ENCODE measurements at regions not wholly inside any gene's neighbourhood (a gene's known extent, or its start where the extent isn't known, plus 50 kb on each side); places are given as distances from the start of the nearest gene placed in this dataset.
"Not testable (repeated sequence)": the region's sequence is repeated elsewhere in the genome, so short reads cannot be mapped to it uniquely, and the experiment has no call there.

DNA sequence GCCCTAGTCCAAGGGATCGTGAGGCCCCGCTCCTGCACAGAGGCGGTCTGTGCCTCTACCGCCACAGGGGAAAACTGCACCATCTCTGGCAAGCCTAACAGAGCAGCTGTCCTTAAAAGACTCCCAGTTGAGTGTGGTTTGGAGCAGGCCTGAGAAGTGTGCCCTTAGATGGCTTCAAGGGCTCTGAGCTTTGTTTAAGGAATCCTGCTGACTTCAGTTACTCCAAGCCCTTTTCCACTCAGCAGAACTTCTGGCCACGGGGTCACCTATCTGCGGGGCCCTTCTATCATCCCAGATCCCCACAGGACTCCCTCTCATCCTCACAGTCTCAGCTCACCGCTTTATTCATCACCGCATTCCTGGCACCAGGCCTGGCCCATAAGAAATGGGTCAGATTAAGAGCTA, 131.5 kb downstream of the CCDC74A start:
- 75 to 85% (median 83%) methylated on average over 8 of the region's 8 CpGs for WGBS, 4 donors
- H3K9me3 ChIP-seq: no peaks in the 10 kb centered on the region
- ATAC-seq: no peak
- TF ChIP-seq POLR2A (IDR thresholded peaks at IDR 0.05): no peak
- TF ChIP-seq, protein P1, sequence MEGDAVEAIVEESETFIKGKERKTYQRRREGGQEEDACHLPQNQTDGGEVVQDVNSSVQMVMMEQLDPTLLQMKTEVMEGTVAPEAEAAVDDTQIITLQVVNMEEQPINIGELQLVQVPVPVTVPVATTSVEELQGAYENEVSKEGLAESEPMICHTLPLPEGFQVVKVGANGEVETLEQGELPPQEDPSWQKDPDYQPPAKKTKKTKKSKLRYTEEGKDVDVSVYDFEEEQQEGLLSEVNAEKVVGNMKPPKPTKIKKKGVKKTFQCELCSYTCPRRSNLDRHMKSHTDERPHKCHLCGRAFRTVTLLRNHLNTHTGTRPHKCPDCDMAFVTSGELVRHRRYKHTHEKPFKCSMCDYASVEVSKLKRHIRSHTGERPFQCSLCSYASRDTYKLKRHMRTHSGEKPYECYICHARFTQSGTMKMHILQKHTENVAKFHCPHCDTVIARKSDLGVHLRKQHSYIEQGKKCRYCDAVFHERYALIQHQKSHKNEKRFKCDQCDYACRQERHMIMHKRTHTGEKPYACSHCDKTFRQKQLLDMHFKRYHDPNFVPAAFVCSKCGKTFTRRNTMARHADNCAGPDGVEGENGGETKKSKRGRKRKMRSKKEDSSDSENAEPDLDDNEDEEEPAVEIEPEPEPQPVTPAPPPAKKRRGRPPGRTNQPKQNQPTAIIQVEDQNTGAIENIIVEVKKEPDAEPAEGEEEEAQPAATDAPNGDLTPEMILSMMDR (IDR thresholded peaks at IDR 0.05): no peak
- DNase-seq: peak in 1 of 5 donors; percentile 32
- no peaks in the 10 kb centered on the region for H3K36me3 ChIP-seq
- peaks cover 0 to 7% (median 0%) of the 10 kb centered on the region in 9 donors for H3K27me3 ChIP-seq
- intact Hi-C loops (cut with DNase I): no loop called here
- H3K4me3 ChIP-seq: no peak overlapping the region
- H3K4me1 ChIP-seq: peaks cover 0 to 4% (median 0%) of the 10 kb centered on the region in 12 donors
- peak overlapping the region in 1 of 12 donors; percentile 50 for H3K27ac ChIP-seq

DNA sequence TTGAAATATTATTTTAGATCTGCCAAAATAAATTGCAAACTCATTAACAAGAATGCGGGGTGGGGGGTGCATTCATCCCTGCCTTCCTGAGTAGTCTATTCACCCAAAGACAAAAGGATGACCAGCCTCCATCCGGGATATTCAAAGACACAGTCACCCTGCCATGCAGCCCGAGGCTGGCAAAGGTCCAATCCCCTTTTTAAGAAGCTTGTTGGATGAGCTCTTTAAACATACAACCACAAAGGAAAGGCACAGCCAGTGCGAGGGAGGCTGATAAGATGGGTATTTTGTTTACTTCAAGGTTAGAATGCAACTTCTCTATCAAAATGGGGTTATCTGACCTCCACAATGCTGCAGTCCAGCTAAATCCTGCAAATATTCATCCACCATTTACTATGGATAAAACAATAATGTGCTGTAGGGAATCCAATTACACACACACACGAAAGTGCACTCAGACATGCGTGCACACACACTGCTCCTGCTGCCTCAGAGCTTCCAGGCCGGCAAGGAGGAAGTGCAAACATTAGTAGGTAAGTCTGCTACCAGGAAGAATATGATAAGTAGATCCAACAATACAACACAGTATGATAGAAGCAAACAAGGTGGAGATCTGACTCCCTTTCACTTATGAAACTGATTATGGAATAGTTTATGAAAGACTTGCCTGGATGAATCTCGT, 133.6 kb downstream of the CCDC74A start:
- intact Hi-C loops (cut with DNase I); H3K4me1 ChIP-seq; H3K27ac ChIP-seq; H3K9me3 ChIP-seq; ATAC-seq; H3K27me3 ChIP-seq; H3K36me3 ChIP-seq; H3K4me3 ChIP-seq: not testable (repeated sequence)
- peak in 1 of 5 donors; percentile 20 for DNase-seq
- WGBS, 4 donors: 40 to 49% (median 44%) methylated on average over 8 of the region's 8 CpGs

DNA sequence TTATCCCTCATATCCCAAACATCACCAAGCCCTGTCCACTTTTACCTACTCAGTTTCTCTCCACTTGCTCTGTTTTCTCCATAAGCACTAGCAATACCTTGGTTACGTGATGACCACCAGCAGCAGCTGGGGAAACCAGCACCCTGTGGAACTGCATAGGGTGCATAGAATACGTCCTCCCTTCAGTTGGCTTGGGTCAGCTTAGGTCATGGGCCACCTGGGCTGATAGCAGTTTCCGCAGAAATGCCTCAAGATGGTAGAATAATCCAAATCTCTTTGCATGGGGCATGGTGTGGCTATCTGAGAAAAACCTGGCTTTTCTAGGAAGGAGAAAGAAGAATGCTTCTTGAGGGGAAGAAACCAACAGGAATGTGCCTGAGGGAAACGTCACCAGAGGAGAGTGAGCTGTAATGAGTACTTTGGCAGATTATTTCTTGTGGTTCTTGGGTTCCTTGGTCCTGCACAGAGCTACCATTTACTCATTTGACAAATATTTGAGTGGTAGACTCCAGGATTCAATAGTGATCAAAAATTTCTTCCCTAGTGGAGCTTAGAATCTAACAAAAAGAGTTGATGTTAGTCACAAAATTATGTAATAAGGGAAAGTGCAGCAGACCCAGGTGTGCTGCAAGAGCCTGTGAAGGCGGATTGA, 134.3 kb downstream of the CCDC74A start:
- intact Hi-C loops (cut with DNase I); H3K27me3 ChIP-seq; H3K4me1 ChIP-seq; ATAC-seq; H3K36me3 ChIP-seq; DNase-seq; H3K27ac ChIP-seq; H3K9me3 ChIP-seq; H3K4me3 ChIP-seq: not testable (repeated sequence)
- WGBS, 4 donors: 74 to 82% (median 81%) methylated on average over 5 of the region's 5 CpGs

DNA sequence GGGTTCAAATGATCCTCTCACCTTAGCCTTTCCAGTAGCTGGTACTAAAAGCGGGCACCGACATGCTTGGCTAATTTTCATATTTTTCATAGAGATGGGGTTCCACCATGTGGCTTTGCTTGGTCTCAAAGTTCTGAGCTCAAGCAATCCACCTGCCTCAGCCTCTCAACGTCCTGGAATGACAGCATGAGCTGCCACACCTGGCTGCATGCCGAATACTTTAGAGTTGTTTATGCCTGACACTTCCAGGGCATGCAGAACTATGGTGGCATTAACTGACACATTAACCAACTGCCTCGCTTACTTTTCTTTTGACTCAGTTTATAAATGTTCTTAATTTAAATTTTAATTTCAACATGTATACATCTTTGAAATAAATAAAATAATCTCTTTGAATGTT, 135.8 kb downstream of the CCDC74A start:
- H3K9me3 ChIP-seq; intact Hi-C loops (cut with DNase I): not testable (repeated sequence)

DNA sequence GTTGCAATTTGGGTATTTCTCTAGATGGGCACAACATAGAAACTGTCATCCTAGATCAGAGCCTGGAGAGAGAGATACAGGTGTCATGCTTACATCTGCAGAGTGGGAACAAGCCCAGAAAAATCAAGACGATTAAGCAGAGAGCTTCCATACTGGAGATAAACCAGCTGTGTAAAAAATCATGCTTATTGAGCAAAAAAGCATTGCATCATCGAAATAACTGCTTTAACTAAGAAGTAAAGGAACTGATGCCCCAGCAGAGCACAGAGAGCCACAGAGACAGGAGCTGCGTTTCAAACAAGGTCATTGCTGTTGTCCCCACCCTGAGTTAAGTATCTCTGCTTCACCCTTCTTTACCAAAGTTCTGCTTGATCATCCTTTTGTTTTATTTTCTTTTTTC, 138.0 kb downstream of the CCDC74A start:
- H3K27ac ChIP-seq; H3K4me3 ChIP-seq; intact Hi-C loops (cut with DNase I); H3K27me3 ChIP-seq; DNase-seq; H3K9me3 ChIP-seq; ATAC-seq; H3K36me3 ChIP-seq: not testable (repeated sequence)
- peaks cover 0 to 11% (median 0%) of the 10 kb centered on the region in 12 donors for H3K4me1 ChIP-seq
- 57 to 73% (median 58%) methylated on average over 3 of the region's 3 CpGs for WGBS, 4 donors

More for the DNA sequence above, 135.8 kb downstream of the CCDC74A start:
- H3K27ac ChIP-seq, ATAC-seq, DNase-seq, H3K4me3 ChIP-seq, H3K36me3 ChIP-seq, H3K27me3 ChIP-seq, H3K4me1 ChIP-seq: not testable (repeated sequence)
- 70 to 77% (median 76%) methylated on average over 5 of the region's 5 CpGs for WGBS, 4 donors

DNA sequence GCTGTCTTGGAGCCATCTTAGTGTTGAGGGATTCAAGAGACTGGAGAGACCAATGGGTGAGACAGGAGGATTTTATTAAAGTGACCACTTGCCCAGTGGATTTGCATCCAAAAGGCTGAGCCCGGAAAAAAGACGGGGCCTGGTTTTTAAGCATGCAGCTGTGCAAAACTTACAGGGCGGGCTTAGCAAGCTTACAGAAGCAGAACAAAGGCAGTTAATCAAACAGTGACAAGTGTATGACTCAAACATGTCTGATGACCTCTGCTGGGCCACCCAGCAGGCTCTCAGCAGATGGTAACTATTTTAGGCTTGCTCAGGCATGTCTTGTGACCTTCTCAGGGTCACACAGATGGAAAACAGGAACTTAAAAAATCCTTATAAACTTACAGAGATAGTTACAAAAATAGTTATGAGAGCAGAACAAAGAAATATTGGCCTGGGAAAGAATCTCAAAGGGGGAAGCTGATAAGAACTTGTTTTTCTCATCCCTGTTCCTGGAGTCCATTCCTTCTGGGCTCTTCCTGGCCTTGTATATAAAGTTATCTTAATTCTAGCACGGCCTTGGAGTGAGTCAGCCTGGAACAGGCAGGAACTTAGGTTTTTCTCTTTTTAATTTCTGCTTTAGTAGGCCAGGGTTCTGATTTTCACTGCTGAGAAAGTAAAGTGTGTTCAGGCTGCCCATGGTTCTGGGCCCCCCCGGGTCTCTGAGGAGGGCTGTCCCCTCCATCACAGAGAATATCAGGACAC, 141.3 kb downstream of the CCDC74A start:
- WGBS, 4 donors: 43 to 56% (median 49%) methylated on average over 5 of the region's 5 CpGs
- peak in 1 of 5 donors; percentile 45 for DNase-seq
- intact Hi-C loops (cut with DNase I); H3K4me3 ChIP-seq; ATAC-seq; H3K9me3 ChIP-seq; H3K36me3 ChIP-seq: not testable (repeated sequence)
- H3K4me1 ChIP-seq: peaks cover 0 to 28% (median 17%) of the 10 kb centered on the region in 12 donors
- peaks cover 0 to 17% (median 0%) of the 10 kb centered on the region in 9 donors for H3K27me3 ChIP-seq
- peak overlapping the region in 11 of 12 donors; percentile 44 to 78 (median 60) for H3K27ac ChIP-seq

DNA sequence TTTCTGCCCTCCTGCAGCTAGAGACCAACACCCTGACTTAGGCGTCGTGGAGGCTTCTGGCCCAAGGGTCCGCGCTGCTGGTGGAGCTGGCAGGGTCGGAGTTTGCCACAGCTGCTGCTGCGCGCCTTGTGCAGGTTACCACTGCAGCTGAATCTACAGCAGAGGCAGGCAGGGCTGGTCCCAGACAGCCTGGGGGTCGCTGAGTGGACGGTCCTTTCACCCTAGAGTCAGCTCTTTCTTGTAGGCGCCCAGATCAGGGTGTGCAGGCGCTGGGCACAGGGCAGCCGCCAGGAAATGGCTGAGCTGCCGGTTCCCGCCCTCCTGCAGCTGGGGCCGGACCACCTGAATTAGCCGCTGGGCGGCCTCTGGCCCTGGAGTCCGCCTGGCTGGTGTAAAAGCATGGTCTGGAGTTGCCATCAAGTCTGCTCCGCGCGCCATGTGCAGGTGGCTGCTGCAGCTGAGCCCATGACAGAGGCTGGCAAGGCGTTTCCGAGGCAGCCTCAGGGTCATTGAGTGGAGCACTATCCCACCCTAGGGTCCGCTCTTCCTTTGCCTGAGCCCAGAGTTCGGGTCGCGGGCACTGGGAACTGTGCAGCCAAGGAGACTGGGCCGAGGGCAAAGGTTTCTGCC, 144.3 kb downstream of the CCDC74A start:
- not testable (repeated sequence) for H3K36me3 ChIP-seq, ATAC-seq, DNase-seq, H3K9me3 ChIP-seq
- H3K27me3 ChIP-seq: peaks cover 0 to 24% (median 4%) of the 10 kb centered on the region in 9 donors
- peaks cover 0 to 33% (median 21%) of the 10 kb centered on the region in 12 donors for H3K4me1 ChIP-seq
- 57 to 77% (median 59%) methylated on average over 16 to 28 of the region's 28 CpGs for WGBS, 4 donors
- H3K27ac ChIP-seq: peak overlapping the region in 1 of 12 donors; percentile 14
- intact Hi-C loops (cut with DNase I): loop anchor here in 9 of 10 donors (2.0 to 10.0 kb wide), 7 partner anchors 130 to 520 kb away; partner anchors contain the start of gene MZT2A (in 1 of the 9)
- peak overlapping the region in 6 of 12 donors; percentile 39 to 49 (median 45) for H3K4me3 ChIP-seq

Measured in heart left ventricle (tissue), 16 donors.